COR-L47 (cell line): ENCODE measurements at regions not wholly inside any gene's neighbourhood (a gene's known extent, or its start where the extent isn't known, plus 50 kb on each side); places are given as distances from the start of the nearest gene placed in this dataset.
A peak's percentile ranks its signal among the peaks of the same experiment; 100 is the strongest.
"Not testable (repeated sequence)": the region's sequence is repeated elsewhere in the genome, so short reads cannot be mapped to it uniquely, and the experiment has no call there.

Source experiments
- DNase-seq: peaks from one replicate; lab custom pipeline; 2025; lab: John Stamatoyannopoulos, UW

GRCh38 chr11:129729216-129729615 lies 86.4 kb upstream of the TMEM45B start:
- DNase-seq = no peak

GRCh38 chr11:129729823-129730222 lies 85.8 kb upstream of the TMEM45B start:
- DNase-seq = no peak

GRCh38 chr11:129731316-129731715 lies 84.3 kb upstream of the TMEM45B start:
- no peak for DNase-seq

- DNase-seq = no peak
Observed at GRCh38 chr11:129732941-129733340, 82.7 kb upstream of the TMEM45B start.

GRCh38 chr11:129733384-129733783 lies 82.3 kb upstream of the TMEM45B start:
- DNase-seq = no peak

GRCh38 chr11:129733981-129734380 lies 81.7 kb upstream of the TMEM45B start:
- no peak for DNase-seq

GRCh38 chr11:129734654-129735053 lies 81.0 kb upstream of the TMEM45B start:
- no peak for DNase-seq

- no peak for DNase-seq
Observed at GRCh38 chr11:129737831-129738230, 77.8 kb upstream of the TMEM45B start.

GRCh38 chr11:129738242-129738641 lies 77.4 kb upstream of the TMEM45B start:
- DNase-seq = no peak

GRCh38 chr11:129739339-129739738 lies 76.3 kb upstream of the TMEM45B start:
- DNase-seq = no peak

GRCh38 chr11:129740125-129740719 lies 75.4 kb upstream of the TMEM45B start:
- no peak for DNase-seq

GRCh38 chr11:129743112-129743815 lies 72.4 kb upstream of the TMEM45B start:
- no peak for DNase-seq

- DNase-seq = no peak
Observed at GRCh38 chr11:129747071-129747470, 68.6 kb upstream of the TMEM45B start.

- no peak for DNase-seq
Observed at GRCh38 chr11:129749141-129749540, 66.5 kb upstream of the TMEM45B start.

- peak; percentile 60 for DNase-seq
Observed at GRCh38 chr11:129750343-129751292, 65.0 kb upstream of the TMEM45B start.

GRCh38 chr11:129751511-129751910 lies 64.1 kb upstream of the TMEM45B start:
- no peak for DNase-seq

- not testable (repeated sequence) for DNase-seq
Observed at GRCh38 chr11:129763569-129763968, 52.1 kb upstream of the TMEM45B start.

- DNase-seq = not testable (repeated sequence)
Observed at GRCh38 chr11:129764204-129764603, 51.4 kb upstream of the TMEM45B start.
